HepG2 (cell line): ENCODE measurements at regions not wholly inside any gene's neighbourhood (a gene's known extent, or its start where the extent isn't known, plus 50 kb on each side); places are given as distances from the start of the nearest gene placed in this dataset.

Source experiments
- ATAC-seq: fragments of 200-7000 bp; cut with Tn5 transposase; 3 replicates; pipeline ENCODE4 v1.9.1; 2020; ENCODE audit warnings: mild to moderate bottlenecking, moderate library complexity
- BruUV-seq: library from RNA; stranded (reverse); fragments of 400-500 nt; replicated peaks from 2 replicates; lab custom pipeline; 2021; lab: Mats Ljungman, UMichigan
- CTCF ChIA-PET: fragments of 300-600 bp; formaldehyde crosslinking; extraction: SDS; loops from one replicate; lab custom pipeline; 2021; ENCODE audit warnings: low total read pairs, inconsistent platforms, low intra/inter-chr PET ratio; lab: Yijun Ruan, JAX
- POLR2A ChIA-PET: fragments of 350-600 bp; sonication (Branson Sonifier 250); formaldehyde crosslinking; loops from one replicate; lab custom pipeline; 2020; ENCODE audit warnings: antibody characterized with exemption, inconsistent platforms; lab: Yijun Ruan, JAX
- DNase-seq: peaks from one replicate; pipeline ENCODE4 v3.0.0-alpha.2; 2015; ENCODE audit warnings: low spot score
- FAIRE-seq: peaks from 3 replicates; lab custom pipeline; 2011; peaks lifted over from hg19 to GRCh38; lab: Jason Lieb, UNC
- H2AFZ ChIP-seq: one replicate; pipeline ENCODE4 v1.6.1; 2011; ENCODE audit warnings: low read length, inconsistent platforms
- H3K27ac ChIP-seq: fragments of 300-600 bp; 3 replicates; pipeline ENCODE4 v1.8.0; 2011; ENCODE audit warnings: mixed run types, mild to moderate bottlenecking, mixed read lengths, low read length, inconsistent platforms; ENCODE audit not compliant: insufficient read depth; ENCODE audit errors: extremely low read length
- H3K27me3 ChIP-seq, 2 experiments: fragments of 200-600 bp in 1 of 2; 2 replicates in 1 of 2; 3 replicates in 1 of 2; pipeline versions ENCODE4 v1.6.0 to v1.8.0; 2011; ENCODE audit warnings: low read length in 2 of 2, mild to moderate bottlenecking in 2 of 2, moderate library complexity in 2 of 2, inconsistent platforms in 1 of 2; ENCODE audit not compliant: insufficient read depth in 2 of 2, control insufficient read depth in 1 of 2
- H3K36me3 ChIP-seq, 2 experiments: fragments of 200-600 bp in 1 of 2; replicated peaks in 1 of 2; 2 replicates in 1 of 2; 3 replicates in 1 of 2; pipeline versions ENCODE4 v1.5.1 to v1.8.0; 2011; ENCODE audit warnings: low read length in 2 of 2, inconsistent platforms in 1 of 2; ENCODE audit not compliant: insufficient read depth in 2 of 2, control insufficient read depth in 1 of 2
- H3K4me1 ChIP-seq: 2 replicates; pipeline ENCODE4 v1.5.1; 2012; ENCODE audit warnings: low read length, inconsistent platforms; ENCODE audit not compliant: insufficient read depth
- H3K4me2 ChIP-seq: 2 replicates; pipeline ENCODE4 v1.6.0; 2011; ENCODE audit warnings: low read depth, low read length, inconsistent platforms
- H3K4me3 ChIP-seq, 3 experiments: fragments of 200-600 bp in 1 of 3; sonication (generic), shearing (Covaris generic) in 1 of 3; replicated peaks in 1 of 3; 2 replicates each; pipeline ENCODE4 v1.5.1; 2011 to 2016; ENCODE audit warnings: low read length in 3 of 3, inconsistent platforms in 2 of 3, low read depth in 2 of 3, mild to moderate bottlenecking in 2 of 3, control low read depth in 1 of 3, mixed read lengths in 1 of 3; ENCODE audit not compliant: insufficient read depth in 1 of 3
- H3K79me2 ChIP-seq: one replicate; pipeline ENCODE4 v1.6.1; 2011; ENCODE audit warnings: low read length, inconsistent platforms; ENCODE audit not compliant: insufficient read depth
- H3K9ac ChIP-seq: 2 replicates; pipeline ENCODE4 v1.6.0; 2011; ENCODE audit warnings: mild to moderate bottlenecking, low read depth, low read length, inconsistent platforms; ENCODE audit not compliant: insufficient read depth
- H3K9me3 ChIP-seq: 2 replicates; pipeline ENCODE4 v1.5.1; 2012; ENCODE audit warnings: mild to moderate bottlenecking, low read length
- H4K20me1 ChIP-seq: 2 replicates; pipeline ENCODE4 v1.6.0; 2011; ENCODE audit warnings: inconsistent platforms, mild to moderate bottlenecking, low read length, moderate library complexity; ENCODE audit not compliant: insufficient read depth
- CTCF ChIP-seq: sonication (generic); formaldehyde crosslinking; IDR thresholded peaks from 2 replicates; pipeline ENCODE4 v1.5.0; 2020; ENCODE audit warnings: mild to moderate bottlenecking, missing genetic modification reagents, moderate library complexity
- RAD21 ChIP-seq: fragments of 450-650 bp; formaldehyde crosslinking; IDR thresholded peaks from 2 replicates; pipeline ENCODE4 v1.5.0; 2020; ENCODE audit warnings: mild to moderate bottlenecking
- SMC3 ChIP-seq: IDR thresholded peaks from 2 replicates; pipeline ENCODE4 v1.6.1; 2011; ENCODE audit warnings: low read length, improper control_type of control experiment
- STAG1 ChIP-seq: sonication (generic); formaldehyde crosslinking; IDR thresholded peaks from 2 replicates; pipeline ENCODE4 v1.4.0; 2020; ENCODE audit warnings: missing genetic modification reagents
- ZNF552 ChIP-seq: sonication (generic); formaldehyde crosslinking; IDR thresholded peaks from 2 replicates; pipeline ENCODE4 v1.9.0; 2022; ENCODE audit warnings: missing genetic modification reagents, mild to moderate bottlenecking, borderline replicate concordance
- WGBS: methylation state at CpG from one replicate; pipeline ENCODE4 v1.1.6; 2017; ENCODE audit warnings: low lambda C conversion rate; 5-methylcytosine and 5-hydroxymethylcytosine counted together
- in situ Hi-C: cut with HindIII; loops from 2 replicates; pipeline ENCODE4 v1.10.0; 2017; ENCODE audit warnings: low pct_unique_long_range_greater_than_20kb; ENCODE audit not compliant: extremely low pct_ligation_motif_present
- intact Hi-C: fragments of 100-400 bp; cut with micrococcal nuclease; formaldehyde crosslinking; loops from one replicate; pipeline ENCODE4 v1.10.0; 2022; ENCODE audit not compliant: unreplicated experiment

GRCh38 chr5:57887851-57888621, 405.4 kb upstream of the ACTBL2 start:
- intact Hi-C loops: loop anchor here (2.0 kb wide), 1 partner anchor 575 kb away; no protein-coding TSS in a partner anchor
- H3K27ac ChIP-seq: no peak overlapping the region
- peak; percentile 92 for ATAC-seq
- CTCF ChIA-PET: no interaction called here
- H2AFZ ChIP-seq: no peak overlapping the region
- 3% methylated on average over 6 of the region's 6 CpGs for WGBS
- H4K20me1 ChIP-seq: no peaks in the 10 kb centered on the region
- DNase-seq: peak; percentile 23
- no peak for FAIRE-seq
- no peak overlapping the region for H3K9ac ChIP-seq
- POLR2A ChIA-PET: interaction anchor here (1.0 kb wide), 1 partner anchor 573 kb away, joined by 3 read pairs; no protein-coding TSS in a partner anchor
- TF ChIP-seq STAG1 (CRISPR knock-in tag) (peak; percentile 61), SMC3 (0 out of 2 replicates have a peak, but pooled peaks have one; percentile 8), ZNF552 (CRISPR knock-in tag) (no peak), RAD21 (CRISPR knock-in tag) (peak; percentile 18; the same call in 1 of the 2 replicates), CTCF (CRISPR knock-in tag) (peak; percentile 39; the same call in 1 of the 2 replicates)
- TF ChIP-seq, all 625 proteins: peak for 4
- no peaks in the 10 kb centered on the region for H3K79me2 ChIP-seq
- no peak overlapping the region for H3K4me2 ChIP-seq
- H3K27me3 ChIP-seq: no peaks in the 10 kb centered on the region
- H3K4me3 ChIP-seq: no peak overlapping the region
- in situ Hi-C loops: loop anchor here (5.0 kb wide), 1 partner anchor 569 kb away; no protein-coding TSS in a partner anchor
- BruUV-seq: no TSS peak
- no peaks in the 10 kb centered on the region for H3K9me3 ChIP-seq
- H3K4me1 ChIP-seq: no peaks in the 10 kb centered on the region
- no peaks in the 10 kb centered on the region for H3K36me3 ChIP-seq
